K562 (cell line): ENCODE measurements at regions not wholly inside any gene's neighbourhood (a gene's known extent, or its start where the extent isn't known, plus 50 kb on each side); places are given as distances from the start of the nearest gene placed in this dataset.

Source experiments
- ATAC-seq: fragments of 200-7000 bp; cut with Tn5 transposase; 3 replicates; pipeline ENCODE4 v1.9.1; 2020; ENCODE audit warnings: moderate library complexity
- BruUV-seq: library from RNA; stranded (reverse); fragments of 400-500 nt; replicated peaks from 2 replicates; lab custom pipeline; 2021; lab: Mats Ljungman, UMichigan
- CTCF ChIA-PET: fragments of 300-600 bp; formaldehyde crosslinking; extraction: SDS; loops from one replicate; lab custom pipeline; 2021; ENCODE audit warnings: low intra/inter-chr PET ratio; lab: Yijun Ruan, JAX
- POLR2A ChIA-PET: fragments of 300-600, 350-650 bp; sonication (Branson Sonifier 250); formaldehyde crosslinking; extraction: SDS; loops from one replicate; lab custom pipeline; 2021; ENCODE audit warnings: antibody characterized with exemption, inconsistent platforms; lab: Yijun Ruan, JAX
- DNase-seq, 4 experiments: peaks; one replicate each; pipeline versions ENCODE4 v3.0.0 to v3.0.0-alpha.2; 2011 to 2018; ENCODE audit warnings: low spot score in 3 of 4, mixed read lengths in 3 of 4; ENCODE audit errors: extremely low read depth in 1 of 4
- FAIRE-seq: peaks from 2 replicates; lab custom pipeline; 2011; peaks lifted over from hg19 to GRCh38; lab: Jason Lieb, UNC
- H2AFZ ChIP-seq: 2 replicates; pipeline ENCODE4 v1.6.0; 2011; ENCODE audit warnings: low read depth, low read length, control low read depth, inconsistent platforms
- H3K27ac ChIP-seq: fragments of 200-600 bp; 3 replicates; pipeline ENCODE4 v1.8.0; 2011; ENCODE audit warnings: low read depth, mild to moderate bottlenecking, control low read depth, inconsistent platforms, low read length, moderate library complexity, mixed read lengths; ENCODE audit errors: extremely low read depth
- H3K27me3 ChIP-seq, 2 experiments: fragments of 300-600 bp in 1 of 2; 2 replicates in 1 of 2; 3 replicates in 1 of 2; pipeline versions ENCODE4 v1.6.0 to v1.8.0; 2011; ENCODE audit warnings: inconsistent platforms in 2 of 2, low read length in 2 of 2, mild to moderate bottlenecking in 1 of 2, mixed read lengths in 1 of 2, moderate library complexity in 1 of 2; ENCODE audit not compliant: control insufficient read depth in 2 of 2, insufficient read depth in 2 of 2
- H3K36me3 ChIP-seq: fragments of 300-600 bp; 3 replicates; pipeline ENCODE4 v1.8.0; 2011; ENCODE audit warnings: mild to moderate bottlenecking, low read length, inconsistent platforms; ENCODE audit not compliant: control insufficient read depth, insufficient read depth
- H3K4me1 ChIP-seq, 2 experiments: fragments of 200-600 bp in 1 of 2; replicated peaks in 1 of 2; 2 replicates in 1 of 2; 3 replicates in 1 of 2; pipeline versions ENCODE4 v1.5.1 to v1.8.0; 2011; ENCODE audit warnings: inconsistent platforms in 2 of 2, low read length in 2 of 2, mild to moderate bottlenecking in 1 of 2, mixed read lengths in 1 of 2, moderate library complexity in 1 of 2; ENCODE audit not compliant: control insufficient read depth in 2 of 2, insufficient read depth in 2 of 2
- H3K4me2 ChIP-seq: 2 replicates; pipeline ENCODE4 v1.6.1; 2011; ENCODE audit warnings: low read length, control low read depth, inconsistent platforms, mixed read lengths; ENCODE audit not compliant: insufficient read depth
- H3K4me3 ChIP-seq: fragments of 200-600 bp; sonication (generic), shearing (Covaris generic); 2 replicates; pipeline ENCODE4 v1.5.1; 2016; ENCODE audit warnings: control low read depth, inconsistent platforms
- H3K79me2 ChIP-seq: fragments of 200-600 bp; 3 replicates; pipeline ENCODE4 v1.8.0; 2011; ENCODE audit warnings: low read length, inconsistent platforms; ENCODE audit not compliant: control insufficient read depth, insufficient read depth
- H3K9ac ChIP-seq, 2 experiments: 2 replicates each; pipeline versions ENCODE4 v1.6.0 to v1.6.1; 2011; ENCODE audit warnings: low read depth in 2 of 2, low read length in 2 of 2, control low read depth in 1 of 2, inconsistent platforms in 1 of 2, mild to moderate bottlenecking in 1 of 2, mixed read lengths in 1 of 2; ENCODE audit not compliant: insufficient read depth in 1 of 2
- H3K9me1 ChIP-seq: one replicate; pipeline ENCODE4 v1.6.0; 2011; ENCODE audit warnings: inconsistent platforms, mild to moderate bottlenecking, low read length, moderate library complexity; ENCODE audit not compliant: control insufficient read depth, insufficient read depth
- H3K9me3 ChIP-seq: replicated peaks from 2 replicates; pipeline ENCODE4 v1.5.1; 2011; ENCODE audit warnings: low read depth, low read length, inconsistent platforms; ENCODE audit not compliant: control insufficient read depth, insufficient read depth
- H4K20me1 ChIP-seq: replicated peaks from 2 replicates; pipeline ENCODE4 v1.6.1; 2011; ENCODE audit warnings: low read length, inconsistent platforms, mixed read lengths; ENCODE audit not compliant: control insufficient read depth, insufficient read depth
- EP300 ChIP-seq: IDR thresholded peaks from 2 replicates; pipeline ENCODE4 v1.6.1; 2012; ENCODE audit warnings: low read length, improper control_type of control experiment
- NR2C2 ChIP-seq, 2 experiments: fragments of 200-800 bp in 1 of 2; sonication (Bioruptor generic) in 1 of 2; sonication (generic) in 1 of 2; formaldehyde crosslinking in 1 of 2; IDR thresholded peaks; 2 replicates each; pipeline versions ENCODE4 v1.6.1 to v1.8.0; 2016 to 2022; ENCODE audit warnings: mild to moderate bottlenecking in 1 of 2, missing compliant biosample characterization in 1 of 2, missing genetic modification characterization in 1 of 2, missing genetic modification reagents in 1 of 2
- RFX1 ChIP-seq: fragments of 450-650 bp; IDR thresholded peaks from 2 replicates; pipeline ENCODE4 v1.6.1; 2016; ENCODE audit warnings: mild to moderate bottlenecking, moderate library complexity
- SIN3A ChIP-seq, 2 experiments: fragments of 150-350 bp in 1 of 2; IDR thresholded peaks; 2 replicates each; pipeline ENCODE4 v1.6.1; 2011 to 2016; ENCODE audit warnings: borderline replicate concordance in 2 of 2, low read depth in 2 of 2, low read length in 2 of 2, mild to moderate bottlenecking in 2 of 2, moderate library complexity in 2 of 2; ENCODE audit not compliant: control insufficient read depth in 1 of 2
- STAG1 ChIP-seq: sonication (generic); formaldehyde crosslinking; IDR thresholded peaks from 2 replicates; pipeline ENCODE4 v1.5.0; 2020; ENCODE audit warnings: missing genetic modification reagents, borderline replicate concordance
- ZNF280B ChIP-seq: fragments of 250-450 bp; sonication (Bioruptor Pico); IDR thresholded peaks from 2 replicates; pipeline ENCODE4 v1.5.1; 2021; ENCODE audit warnings: mild to moderate bottlenecking
- WGBS: fragments of 100-300 bp; shearing (Covaris generic); methylation state at CpG from one replicate; pipeline ENCODE4 v1.1.6; 2016; ENCODE audit warnings: low coverage, mixed read lengths; ENCODE audit not compliant: insufficient coverage; ENCODE audit errors: missing lambda C conversion rate; 5-methylcytosine and 5-hydroxymethylcytosine counted together
- in situ Hi-C: fragments of 300-500 bp; cut with MboI; formaldehyde crosslinking; loops from 4 replicates; pipeline ENCODE4 v1.15.0; 2018; ENCODE audit warnings: inconsistent platforms, mixed read lengths
- intact Hi-C: fragments of 100-400 bp; cut with micrococcal nuclease; formaldehyde crosslinking; loops from 2 replicates; pipeline ENCODE4 v1.14.2; 2022

GRCh38 chr7:81430761-81431160 lies 339.1 kb downstream of the HGF start:
- Histone ChIP-seq H3K27ac (no peak overlapping the region), H3K4me2 (no peak overlapping the region), H3K9me1 (no peaks in the 10 kb centered on the region), H4K20me1 (no peaks in the 10 kb centered on the region), H2AFZ (no peak overlapping the region), H3K9ac (no peak overlapping the region), H3K36me3 (no peaks in the 10 kb centered on the region), H3K4me3 (no peak overlapping the region), H3K9me3 (no peaks in the 10 kb centered on the region), H3K79me2 (no peaks in the 10 kb centered on the region), H3K27me3 (no peaks in the 10 kb centered on the region), H3K4me1 (no peaks in the 10 kb centered on the region)
- FAIRE-seq (no peak), DNase-seq (no peak), ATAC-seq (no peak)
- no TSS peak for BruUV-seq
- in situ Hi-C loops, result no loop called here
- CTCF ChIA-PET, result no interaction called here
- POLR2A ChIA-PET, result no interaction called here
- TF ChIP-seq STAG1, result no peak
- no peak for TF ChIP-seq SIN3A (IDR thresholded peaks at IDR 0.05; ENCODE audit: borderline replicate concordance in 2 of 2, control insufficient read depth in 1 of 2, low read depth in 2 of 2, low read length in 2 of 2)
- TF ChIP-seq EP300, result no peak
- no peak for TF ChIP-seq NR2C2 (CRISPR knock-in tag; IDR thresholded peaks at IDR 0.05)
- TF ChIP-seq NR2C2 (tag; IDR thresholded peaks at IDR 0.05), result no peak
- TF ChIP-seq ZNF280B, result no peak
- TF ChIP-seq RFX1, result no peak
- intact Hi-C loops, result no loop called here
- WGBS, result 13% methylated on average over 1 of the region's 1 CpG
